GM23338 (cell line): ENCODE measurements at regions not wholly inside any gene's neighbourhood (a gene's known extent, or its start where the extent isn't known, plus 50 kb on each side); places are given as distances from the start of the nearest gene placed in this dataset.

ENCODE experiments used
- ATAC-seq: fragments of 200-7000 bp; cut with Tn5 transposase; 3 replicates; pipeline ENCODE4 v1.9.1; 2020
- DNase-seq: peaks from one replicate; pipeline ENCODE4 v3.0.0-alpha.2; 2015; ENCODE audit warnings: low spot score
- H2AFZ ChIP-seq: fragments of 200-600 bp; sonication (generic); 2 replicates; pipeline ENCODE4 v1.8.0; 2016; ENCODE audit warnings: antibody characterized with exemption, mild to moderate bottlenecking, moderate library complexity
- H3F3A ChIP-seq: fragments of 200-600 bp; sonication (generic); replicated peaks from 2 replicates; pipeline ENCODE4 v1.8.0; 2017; ENCODE audit warnings: antibody characterized with exemption, mixed run types, low read depth
- H3K27ac ChIP-seq: fragments of 200-600 bp; sonication (generic); 2 replicates; pipeline ENCODE4 v1.6.1; 2016; ENCODE audit warnings: low read depth
- H3K27me3 ChIP-seq: fragments of 200-600 bp; sonication (generic); 2 replicates; pipeline ENCODE4 v1.8.0; 2016; ENCODE audit warnings: mild to moderate bottlenecking, mixed run types, moderate library complexity; ENCODE audit not compliant: insufficient read depth
- H3K36me3 ChIP-seq: fragments of 200-600 bp; sonication (generic); 2 replicates; pipeline ENCODE4 v1.8.0; 2016; ENCODE audit warnings: mild to moderate bottlenecking; ENCODE audit not compliant: insufficient read depth
- H3K4me1 ChIP-seq: fragments of 200-600 bp; sonication (generic); 2 replicates; pipeline ENCODE4 v1.8.0; 2016; ENCODE audit warnings: mild to moderate bottlenecking, moderate library complexity; ENCODE audit not compliant: insufficient read depth
- H3K4me2 ChIP-seq: fragments of 200-600 bp; sonication (generic); 2 replicates; pipeline ENCODE4 v1.7.1; 2017; ENCODE audit warnings: mixed run types
- H3K4me3 ChIP-seq: fragments of 200-600 bp; sonication (generic); 2 replicates; pipeline ENCODE4 v1.6.1; 2016; ENCODE audit warnings: mixed run types
- H3K79me2 ChIP-seq: fragments of 200-600 bp; sonication (generic); replicated peaks from 2 replicates; pipeline ENCODE4 v1.8.0; 2017; ENCODE audit warnings: mild to moderate bottlenecking; ENCODE audit not compliant: insufficient read depth
- H3K9me2 ChIP-seq: fragments of 200-600 bp; sonication (generic); 2 replicates; pipeline ENCODE4 v1.8.0; 2017; ENCODE audit not compliant: insufficient read depth
- H4K20me1 ChIP-seq: fragments of 200-600 bp; sonication (generic); replicated peaks from 2 replicates; pipeline ENCODE4 v1.8.0; 2017; ENCODE audit warnings: mild to moderate bottlenecking; ENCODE audit not compliant: insufficient read depth
- H3K27ac Mint-ChIP-seq: 2 replicates; pipeline ENCODE4 v1.8.0; 2020; ENCODE audit warnings: inconsistent platforms, mild to moderate bottlenecking, moderate library complexity, mixed read lengths
- H3K27me3 Mint-ChIP-seq: 3 replicates; pipeline ENCODE4 v1.8.0; 2022; ENCODE audit warnings: low read depth, mild to moderate bottlenecking, moderate library complexity, mixed read lengths, inconsistent platforms; ENCODE audit not compliant: insufficient read depth, poor library complexity
- H3K36me3 Mint-ChIP-seq: 3 replicates; pipeline ENCODE4 v1.8.0; 2021; ENCODE audit warnings: low read depth, mild to moderate bottlenecking, inconsistent platforms, moderate library complexity, mixed read lengths
- H3K4me1 Mint-ChIP-seq: 3 replicates; pipeline ENCODE4 v1.8.0; 2020; ENCODE audit warnings: mild to moderate bottlenecking, inconsistent platforms, mixed read lengths
- H3K4me3 Mint-ChIP-seq: 3 replicates; pipeline ENCODE4 v1.8.0; 2021; ENCODE audit warnings: moderate library complexity, mild to moderate bottlenecking, inconsistent platforms, mixed read lengths
- H3K9me3 Mint-ChIP-seq: 3 replicates; pipeline ENCODE4 v1.8.0; 2020; ENCODE audit warnings: moderate library complexity, mild to moderate bottlenecking, inconsistent platforms, mixed read lengths
- CREB1 ChIP-seq: fragments of 250-450 bp; sonication (Bioruptor Pico); IDR thresholded peaks from 2 replicates; pipeline ENCODE4 v1.5.0; 2020; ENCODE audit warnings: low read depth, mild to moderate bottlenecking, moderate library complexity
- EZH2 ChIP-seq: fragments of 200-600 bp; sonication (generic); IDR thresholded peaks from one replicate; pipeline ENCODE4 v1.8.0; 2017; ENCODE audit warnings: antibody characterized with exemption, mild to moderate bottlenecking, low read depth; ENCODE audit not compliant: unreplicated experiment
- EZH2phosphoT487 ChIP-seq: fragments of 200-600 bp; sonication (generic); IDR thresholded peaks from one replicate; pipeline ENCODE4 v1.8.1; 2018; ENCODE audit warnings: antibody characterized with exemption; ENCODE audit not compliant: unreplicated experiment
- JUNB ChIP-seq: IDR thresholded peaks from one replicate; pipeline ENCODE4 v1.6.1; 2016; ENCODE audit warnings: antibody characterized with exemption; ENCODE audit not compliant: unreplicated experiment
- NANOG ChIP-seq: IDR thresholded peaks from 2 replicates; pipeline ENCODE4 v1.6.1; 2016; ENCODE audit warnings: antibody characterized with exemption, borderline replicate concordance
- POLR2AphosphoS5 ChIP-seq: IDR thresholded peaks from 2 replicates; pipeline ENCODE4 v1.6.1; 2016; ENCODE audit warnings: antibody characterized with exemption, low read depth
- STAT1 ChIP-seq: IDR thresholded peaks from one replicate; pipeline ENCODE4 v1.6.1; 2016; ENCODE audit warnings: antibody characterized with exemption; ENCODE audit not compliant: unreplicated experiment
- ZNF114 ChIP-seq: fragments of 250-450 bp; sonication (Bioruptor Pico); IDR thresholded peaks from 2 replicates; pipeline ENCODE4 v1.5.0; 2020; ENCODE audit warnings: mild to moderate bottlenecking, moderate library complexity
- ZNF331 ChIP-seq: fragments of 250-450 bp; sonication (Bioruptor Pico); IDR thresholded peaks from 2 replicates; pipeline ENCODE4 v1.5.0; 2020; ENCODE audit warnings: low read depth, mild to moderate bottlenecking, moderate library complexity
- TF ChIP-seq, protein P1 (sequence below): fragments of 250-450 bp; sonication (Bioruptor Pico); IDR thresholded peaks from 2 replicates; pipeline ENCODE4 v1.5.0; 2020; ENCODE audit warnings: mild to moderate bottlenecking, moderate library complexity
- TF ChIP-seq, protein P2 (sequence below), 2 experiments: fragments of 200-600 bp in 1 of 2; sonication (generic) in 1 of 2; conservative IDR thresholded peaks; 2 replicates each; pipeline versions ENCODE4 v1.5.1 to v1.6.1; 2016 to 2017; ENCODE audit warnings: antibody characterized with exemption in 2 of 2, low read depth in 2 of 2, mild to moderate bottlenecking in 2 of 2, moderate library complexity in 1 of 2
- TF ChIP-seq, protein P3 (sequence below): IDR thresholded peaks from one replicate; pipeline ENCODE4 v1.6.1; 2018; ENCODE audit warnings: antibody characterized with exemption; ENCODE audit not compliant: unreplicated experiment
- TF ChIP-seq, protein P4 (sequence below): IDR thresholded peaks from 2 replicates; pipeline ENCODE4 v1.6.1; 2016; ENCODE audit warnings: antibody characterized with exemption

DNA sequence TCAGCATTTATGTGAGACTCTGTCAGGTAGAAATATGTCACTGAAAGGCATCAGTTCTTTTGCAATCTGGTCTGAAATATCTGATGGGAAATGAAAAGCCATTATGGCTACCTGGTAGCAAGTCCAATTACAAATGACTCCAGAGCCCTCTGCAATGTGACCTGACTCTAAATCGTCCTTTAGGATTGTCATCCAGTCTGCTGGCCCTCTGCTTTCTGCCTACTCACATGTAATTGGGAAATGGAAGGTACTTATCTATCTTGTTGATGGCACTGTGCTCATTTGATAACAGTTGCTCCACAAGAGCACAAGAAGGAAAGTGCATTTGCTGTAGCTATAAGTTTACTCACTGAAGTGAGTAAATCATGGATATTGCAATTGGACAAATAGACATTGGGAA lies 799.8 kb downstream of the RAPGEF2 start:
- H3K27me3 Mint-ChIP-seq, result no peaks in the 10 kb centered on the region
- 0 out of 2 replicates have a peak, but pooled peaks cover 3% of the 10 kb centered on the region for H3K4me1 ChIP-seq
- H3K79me2 ChIP-seq, result no peaks in the 10 kb centered on the region
- H3K27me3 ChIP-seq, result no peaks in the 10 kb centered on the region
- ATAC-seq, result no peak
- no peak for TF ChIP-seq POLR2AphosphoS5
- no peak for TF ChIP-seq STAT1
- TF ChIP-seq EZH2, result no peak
- TF ChIP-seq, protein P1, sequence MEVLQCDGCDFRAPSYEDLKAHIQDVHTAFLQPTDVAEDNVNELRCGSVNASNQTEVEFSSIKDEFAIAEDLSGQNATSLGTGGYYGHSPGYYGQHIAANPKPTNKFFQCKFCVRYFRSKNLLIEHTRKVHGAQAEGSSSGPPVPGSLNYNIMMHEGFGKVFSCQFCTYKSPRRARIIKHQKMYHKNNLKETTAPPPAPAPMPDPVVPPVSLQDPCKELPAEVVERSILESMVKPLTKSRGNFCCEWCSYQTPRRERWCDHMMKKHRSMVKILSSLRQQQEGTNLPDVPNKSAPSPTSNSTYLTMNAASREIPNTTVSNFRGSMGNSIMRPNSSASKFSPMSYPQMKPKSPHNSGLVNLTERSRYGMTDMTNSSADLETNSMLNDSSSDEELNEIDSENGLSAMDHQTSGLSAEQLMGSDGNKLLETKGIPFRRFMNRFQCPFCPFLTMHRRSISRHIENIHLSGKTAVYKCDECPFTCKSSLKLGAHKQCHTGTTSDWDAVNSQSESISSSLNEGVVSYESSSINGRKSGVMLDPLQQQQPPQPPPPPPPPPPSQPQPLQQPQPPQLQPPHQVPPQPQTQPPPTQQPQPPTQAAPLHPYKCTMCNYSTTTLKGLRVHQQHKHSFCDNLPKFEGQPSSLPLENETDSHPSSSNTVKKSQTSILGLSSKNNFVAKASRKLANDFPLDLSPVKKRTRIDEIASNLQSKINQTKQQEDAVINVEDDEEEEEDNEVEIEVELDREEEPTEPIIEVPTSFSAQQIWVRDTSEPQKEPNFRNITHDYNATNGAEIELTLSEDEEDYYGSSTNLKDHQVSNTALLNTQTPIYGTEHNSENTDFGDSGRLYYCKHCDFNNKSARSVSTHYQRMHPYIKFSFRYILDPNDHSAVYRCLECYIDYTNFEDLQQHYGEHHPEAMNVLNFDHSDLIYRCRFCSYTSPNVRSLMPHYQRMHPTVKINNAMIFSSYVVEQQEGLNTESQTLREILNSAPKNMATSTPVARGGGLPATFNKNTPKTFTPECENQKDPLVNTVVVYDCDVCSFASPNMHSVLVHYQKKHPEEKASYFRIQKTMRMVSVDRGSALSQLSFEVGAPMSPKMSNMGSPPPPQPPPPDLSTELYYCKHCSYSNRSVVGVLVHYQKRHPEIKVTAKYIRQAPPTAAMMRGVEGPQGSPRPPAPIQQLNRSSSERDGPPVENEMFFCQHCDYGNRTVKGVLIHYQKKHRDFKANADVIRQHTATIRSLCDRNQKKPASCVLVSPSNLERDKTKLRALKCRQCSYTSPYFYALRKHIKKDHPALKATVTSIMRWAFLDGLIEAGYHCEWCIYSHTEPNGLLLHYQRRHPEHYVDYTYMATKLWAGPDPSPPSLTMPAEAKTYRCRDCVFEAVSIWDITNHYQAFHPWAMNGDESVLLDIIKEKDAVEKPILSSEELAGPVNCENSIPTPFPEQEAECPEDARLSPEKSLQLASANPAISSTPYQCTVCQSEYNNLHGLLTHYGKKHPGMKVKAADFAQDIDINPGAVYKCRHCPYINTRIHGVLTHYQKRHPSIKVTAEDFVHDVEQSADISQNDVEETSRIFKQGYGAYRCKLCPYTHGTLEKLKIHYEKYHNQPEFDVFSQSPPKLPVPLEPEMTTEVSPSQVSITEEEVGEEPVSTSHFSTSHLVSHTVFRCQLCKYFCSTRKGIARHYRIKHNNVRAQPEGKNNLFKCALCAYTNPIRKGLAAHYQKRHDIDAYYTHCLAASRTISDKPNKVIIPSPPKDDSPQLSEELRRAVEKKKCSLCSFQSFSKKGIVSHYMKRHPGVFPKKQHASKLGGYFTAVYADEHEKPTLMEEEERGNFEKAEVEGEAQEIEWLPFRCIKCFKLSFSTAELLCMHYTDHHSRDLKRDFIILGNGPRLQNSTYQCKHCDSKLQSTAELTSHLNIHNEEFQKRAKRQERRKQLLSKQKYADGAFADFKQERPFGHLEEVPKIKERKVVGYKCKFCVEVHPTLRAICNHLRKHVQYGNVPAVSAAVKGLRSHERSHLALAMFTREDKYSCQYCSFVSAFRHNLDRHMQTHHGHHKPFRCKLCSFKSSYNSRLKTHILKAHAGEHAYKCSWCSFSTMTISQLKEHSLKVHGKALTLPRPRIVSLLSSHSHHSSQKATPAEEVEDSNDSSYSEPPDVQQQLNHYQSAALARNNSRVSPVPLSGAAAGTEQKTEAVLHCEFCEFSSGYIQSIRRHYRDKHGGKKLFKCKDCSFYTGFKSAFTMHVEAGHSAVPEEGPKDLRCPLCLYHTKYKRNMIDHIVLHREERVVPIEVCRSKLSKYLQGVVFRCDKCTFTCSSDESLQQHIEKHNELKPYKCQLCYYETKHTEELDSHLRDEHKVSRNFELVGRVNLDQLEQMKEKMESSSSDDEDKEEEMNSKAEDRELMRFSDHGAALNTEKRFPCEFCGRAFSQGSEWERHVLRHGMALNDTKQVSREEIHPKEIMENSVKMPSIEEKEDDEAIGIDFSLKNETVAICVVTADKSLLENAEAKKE (CRISPR knock-in tag), result no peak
- no peak for TF ChIP-seq NANOG
- TF ChIP-seq JUNB, result no peak
- TF ChIP-seq, protein P2, sequence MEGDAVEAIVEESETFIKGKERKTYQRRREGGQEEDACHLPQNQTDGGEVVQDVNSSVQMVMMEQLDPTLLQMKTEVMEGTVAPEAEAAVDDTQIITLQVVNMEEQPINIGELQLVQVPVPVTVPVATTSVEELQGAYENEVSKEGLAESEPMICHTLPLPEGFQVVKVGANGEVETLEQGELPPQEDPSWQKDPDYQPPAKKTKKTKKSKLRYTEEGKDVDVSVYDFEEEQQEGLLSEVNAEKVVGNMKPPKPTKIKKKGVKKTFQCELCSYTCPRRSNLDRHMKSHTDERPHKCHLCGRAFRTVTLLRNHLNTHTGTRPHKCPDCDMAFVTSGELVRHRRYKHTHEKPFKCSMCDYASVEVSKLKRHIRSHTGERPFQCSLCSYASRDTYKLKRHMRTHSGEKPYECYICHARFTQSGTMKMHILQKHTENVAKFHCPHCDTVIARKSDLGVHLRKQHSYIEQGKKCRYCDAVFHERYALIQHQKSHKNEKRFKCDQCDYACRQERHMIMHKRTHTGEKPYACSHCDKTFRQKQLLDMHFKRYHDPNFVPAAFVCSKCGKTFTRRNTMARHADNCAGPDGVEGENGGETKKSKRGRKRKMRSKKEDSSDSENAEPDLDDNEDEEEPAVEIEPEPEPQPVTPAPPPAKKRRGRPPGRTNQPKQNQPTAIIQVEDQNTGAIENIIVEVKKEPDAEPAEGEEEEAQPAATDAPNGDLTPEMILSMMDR (conservative IDR thresholded peaks at IDR 0.05; ENCODE audit: low read depth in 2 of 2), result no peak
- TF ChIP-seq, protein P3, sequence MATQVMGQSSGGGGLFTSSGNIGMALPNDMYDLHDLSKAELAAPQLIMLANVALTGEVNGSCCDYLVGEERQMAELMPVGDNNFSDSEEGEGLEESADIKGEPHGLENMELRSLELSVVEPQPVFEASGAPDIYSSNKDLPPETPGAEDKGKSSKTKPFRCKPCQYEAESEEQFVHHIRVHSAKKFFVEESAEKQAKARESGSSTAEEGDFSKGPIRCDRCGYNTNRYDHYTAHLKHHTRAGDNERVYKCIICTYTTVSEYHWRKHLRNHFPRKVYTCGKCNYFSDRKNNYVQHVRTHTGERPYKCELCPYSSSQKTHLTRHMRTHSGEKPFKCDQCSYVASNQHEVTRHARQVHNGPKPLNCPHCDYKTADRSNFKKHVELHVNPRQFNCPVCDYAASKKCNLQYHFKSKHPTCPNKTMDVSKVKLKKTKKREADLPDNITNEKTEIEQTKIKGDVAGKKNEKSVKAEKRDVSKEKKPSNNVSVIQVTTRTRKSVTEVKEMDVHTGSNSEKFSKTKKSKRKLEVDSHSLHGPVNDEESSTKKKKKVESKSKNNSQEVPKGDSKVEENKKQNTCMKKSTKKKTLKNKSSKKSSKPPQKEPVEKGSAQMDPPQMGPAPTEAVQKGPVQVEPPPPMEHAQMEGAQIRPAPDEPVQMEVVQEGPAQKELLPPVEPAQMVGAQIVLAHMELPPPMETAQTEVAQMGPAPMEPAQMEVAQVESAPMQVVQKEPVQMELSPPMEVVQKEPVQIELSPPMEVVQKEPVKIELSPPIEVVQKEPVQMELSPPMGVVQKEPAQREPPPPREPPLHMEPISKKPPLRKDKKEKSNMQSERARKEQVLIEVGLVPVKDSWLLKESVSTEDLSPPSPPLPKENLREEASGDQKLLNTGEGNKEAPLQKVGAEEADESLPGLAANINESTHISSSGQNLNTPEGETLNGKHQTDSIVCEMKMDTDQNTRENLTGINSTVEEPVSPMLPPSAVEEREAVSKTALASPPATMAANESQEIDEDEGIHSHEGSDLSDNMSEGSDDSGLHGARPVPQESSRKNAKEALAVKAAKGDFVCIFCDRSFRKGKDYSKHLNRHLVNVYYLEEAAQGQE, result no peak
- TF ChIP-seq, protein P4, sequence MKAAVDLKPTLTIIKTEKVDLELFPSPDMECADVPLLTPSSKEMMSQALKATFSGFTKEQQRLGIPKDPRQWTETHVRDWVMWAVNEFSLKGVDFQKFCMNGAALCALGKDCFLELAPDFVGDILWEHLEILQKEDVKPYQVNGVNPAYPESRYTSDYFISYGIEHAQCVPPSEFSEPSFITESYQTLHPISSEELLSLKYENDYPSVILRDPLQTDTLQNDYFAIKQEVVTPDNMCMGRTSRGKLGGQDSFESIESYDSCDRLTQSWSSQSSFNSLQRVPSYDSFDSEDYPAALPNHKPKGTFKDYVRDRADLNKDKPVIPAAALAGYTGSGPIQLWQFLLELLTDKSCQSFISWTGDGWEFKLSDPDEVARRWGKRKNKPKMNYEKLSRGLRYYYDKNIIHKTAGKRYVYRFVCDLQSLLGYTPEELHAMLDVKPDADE, result no peak
- no peak for TF ChIP-seq ZNF114 (CRISPR knock-in tag)
- no peak for TF ChIP-seq EZH2phosphoT487
- no peak for TF ChIP-seq ZNF331 (CRISPR knock-in tag)
- no peak for TF ChIP-seq CREB1 (CRISPR knock-in tag)
- no peaks in the 10 kb centered on the region; the same call in 2 of the 3 replicates for H3K9me3 Mint-ChIP-seq
- H3K4me2 ChIP-seq, result no peak overlapping the region
- H3K36me3 Mint-ChIP-seq, result no peaks in the 10 kb centered on the region
- no peak overlapping the region for H2AFZ ChIP-seq
- H3K4me3 ChIP-seq, result no peak overlapping the region
- no peaks in the 10 kb centered on the region for H4K20me1 ChIP-seq
- no peaks in the 10 kb centered on the region for H3F3A ChIP-seq
- no peak for DNase-seq
- no peaks in the 10 kb centered on the region for H3K36me3 ChIP-seq
- no peaks in the 10 kb centered on the region for H3K9me2 ChIP-seq
- no peak overlapping the region for H3K4me3 Mint-ChIP-seq
- no peak overlapping the region for H3K27ac ChIP-seq
- H3K27ac Mint-ChIP-seq, result no peak overlapping the region
- H3K4me1 Mint-ChIP-seq, result peaks cover 3% of the 10 kb centered on the region
